ENCODE measurements at regions not wholly inside any gene's neighbourhood (a gene's known extent, or its start where the extent isn't known, plus 50 kb on each side); places are given as distances from the start of the nearest gene placed in this dataset.

DNA sequence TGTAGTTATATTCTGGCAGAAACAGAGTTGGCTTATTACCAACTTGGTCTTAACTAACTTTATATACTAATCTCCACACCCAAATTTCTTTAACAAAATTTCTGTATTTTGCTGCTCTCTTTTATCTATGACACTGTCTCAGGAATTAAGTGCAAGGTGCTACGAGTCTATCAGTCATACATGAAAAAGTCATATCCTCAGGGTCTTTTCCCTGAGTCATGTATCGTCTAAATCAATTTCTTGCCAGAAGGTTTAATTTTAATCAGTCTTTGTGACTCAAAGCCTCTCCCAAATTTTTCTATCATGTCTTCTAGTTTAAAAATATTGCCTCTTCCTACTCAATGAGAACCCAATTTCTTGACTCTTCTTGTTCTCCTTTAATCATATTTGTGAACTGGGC, 1803.6 kb upstream of the PCDH7 start:
- TF ChIP-seq, protein P1, sequence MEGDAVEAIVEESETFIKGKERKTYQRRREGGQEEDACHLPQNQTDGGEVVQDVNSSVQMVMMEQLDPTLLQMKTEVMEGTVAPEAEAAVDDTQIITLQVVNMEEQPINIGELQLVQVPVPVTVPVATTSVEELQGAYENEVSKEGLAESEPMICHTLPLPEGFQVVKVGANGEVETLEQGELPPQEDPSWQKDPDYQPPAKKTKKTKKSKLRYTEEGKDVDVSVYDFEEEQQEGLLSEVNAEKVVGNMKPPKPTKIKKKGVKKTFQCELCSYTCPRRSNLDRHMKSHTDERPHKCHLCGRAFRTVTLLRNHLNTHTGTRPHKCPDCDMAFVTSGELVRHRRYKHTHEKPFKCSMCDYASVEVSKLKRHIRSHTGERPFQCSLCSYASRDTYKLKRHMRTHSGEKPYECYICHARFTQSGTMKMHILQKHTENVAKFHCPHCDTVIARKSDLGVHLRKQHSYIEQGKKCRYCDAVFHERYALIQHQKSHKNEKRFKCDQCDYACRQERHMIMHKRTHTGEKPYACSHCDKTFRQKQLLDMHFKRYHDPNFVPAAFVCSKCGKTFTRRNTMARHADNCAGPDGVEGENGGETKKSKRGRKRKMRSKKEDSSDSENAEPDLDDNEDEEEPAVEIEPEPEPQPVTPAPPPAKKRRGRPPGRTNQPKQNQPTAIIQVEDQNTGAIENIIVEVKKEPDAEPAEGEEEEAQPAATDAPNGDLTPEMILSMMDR (IDR thresholded peaks at IDR 0.05; ENCODE audit: insufficient read depth, low read length): no peak
- TF ChIP-seq POLR2AphosphoS5 (IDR thresholded peaks at IDR 0.05; ENCODE audit: low read depth) (no peak), SPI1 (IDR thresholded peaks at IDR 0.05; ENCODE audit: borderline replicate concordance, low read depth) (no peak)
- TF ChIP-seq, protein P2, sequence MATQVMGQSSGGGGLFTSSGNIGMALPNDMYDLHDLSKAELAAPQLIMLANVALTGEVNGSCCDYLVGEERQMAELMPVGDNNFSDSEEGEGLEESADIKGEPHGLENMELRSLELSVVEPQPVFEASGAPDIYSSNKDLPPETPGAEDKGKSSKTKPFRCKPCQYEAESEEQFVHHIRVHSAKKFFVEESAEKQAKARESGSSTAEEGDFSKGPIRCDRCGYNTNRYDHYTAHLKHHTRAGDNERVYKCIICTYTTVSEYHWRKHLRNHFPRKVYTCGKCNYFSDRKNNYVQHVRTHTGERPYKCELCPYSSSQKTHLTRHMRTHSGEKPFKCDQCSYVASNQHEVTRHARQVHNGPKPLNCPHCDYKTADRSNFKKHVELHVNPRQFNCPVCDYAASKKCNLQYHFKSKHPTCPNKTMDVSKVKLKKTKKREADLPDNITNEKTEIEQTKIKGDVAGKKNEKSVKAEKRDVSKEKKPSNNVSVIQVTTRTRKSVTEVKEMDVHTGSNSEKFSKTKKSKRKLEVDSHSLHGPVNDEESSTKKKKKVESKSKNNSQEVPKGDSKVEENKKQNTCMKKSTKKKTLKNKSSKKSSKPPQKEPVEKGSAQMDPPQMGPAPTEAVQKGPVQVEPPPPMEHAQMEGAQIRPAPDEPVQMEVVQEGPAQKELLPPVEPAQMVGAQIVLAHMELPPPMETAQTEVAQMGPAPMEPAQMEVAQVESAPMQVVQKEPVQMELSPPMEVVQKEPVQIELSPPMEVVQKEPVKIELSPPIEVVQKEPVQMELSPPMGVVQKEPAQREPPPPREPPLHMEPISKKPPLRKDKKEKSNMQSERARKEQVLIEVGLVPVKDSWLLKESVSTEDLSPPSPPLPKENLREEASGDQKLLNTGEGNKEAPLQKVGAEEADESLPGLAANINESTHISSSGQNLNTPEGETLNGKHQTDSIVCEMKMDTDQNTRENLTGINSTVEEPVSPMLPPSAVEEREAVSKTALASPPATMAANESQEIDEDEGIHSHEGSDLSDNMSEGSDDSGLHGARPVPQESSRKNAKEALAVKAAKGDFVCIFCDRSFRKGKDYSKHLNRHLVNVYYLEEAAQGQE (IDR thresholded peaks at IDR 0.05; ENCODE audit: insufficient replicate concordance, low read depth): no peak

Data from HL-60 (cell line).